GM13976 (cell line): ENCODE measurements at regions not wholly inside any gene's neighbourhood (a gene's known extent, or its start where the extent isn't known, plus 50 kb on each side); places are given as distances from the start of the nearest gene placed in this dataset.
"Not testable (repeated sequence)": the region's sequence is repeated elsewhere in the genome, so short reads cannot be mapped to it uniquely, and the experiment has no call there.

ENCODE experiments used
- DNase-seq: peaks from one replicate; pipeline ENCODE4 v3.0.0; 2012; ENCODE audit warnings: low spot score
- in situ Hi-C: fragments of 300-500 bp; cut with MboI; formaldehyde crosslinking; loops from one replicate; pipeline ENCODE4 v1.12.0; 2022; ENCODE audit warnings: low sequenced_read_pairs, mixed read lengths, inconsistent platforms; ENCODE audit not compliant: unreplicated experiment
- TF ChIP-seq, protein P1 (sequence below): IDR thresholded peaks from 2 replicates; pipeline ENCODE4 v1.5.1; 2012; ENCODE audit warnings: borderline replicate concordance, mild to moderate bottlenecking; ENCODE audit not compliant: insufficient read depth; ENCODE audit errors: extremely low read depth, missing control alignments, control extremely low read depth

DNA sequence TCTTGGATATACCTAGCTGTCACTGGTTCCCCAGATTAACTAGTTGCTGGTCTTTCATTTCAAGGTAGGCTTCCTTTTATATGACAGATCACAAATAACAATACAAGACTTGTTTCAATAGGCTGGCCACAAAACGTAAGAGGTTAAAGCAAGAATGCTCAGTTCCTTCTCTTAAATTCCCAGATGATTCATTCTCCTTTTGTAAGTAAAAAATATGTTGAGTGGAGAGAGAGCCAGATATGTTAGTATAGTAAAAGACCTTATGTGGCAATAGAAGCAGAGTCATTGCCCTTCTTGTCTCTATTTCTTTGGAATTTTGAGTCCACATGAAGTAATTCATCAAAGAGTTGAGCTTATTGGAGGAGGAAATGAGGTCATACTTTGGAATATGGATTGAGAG lies 939.0 kb upstream of the ATXN7L3B start:
- TF ChIP-seq, protein P1, sequence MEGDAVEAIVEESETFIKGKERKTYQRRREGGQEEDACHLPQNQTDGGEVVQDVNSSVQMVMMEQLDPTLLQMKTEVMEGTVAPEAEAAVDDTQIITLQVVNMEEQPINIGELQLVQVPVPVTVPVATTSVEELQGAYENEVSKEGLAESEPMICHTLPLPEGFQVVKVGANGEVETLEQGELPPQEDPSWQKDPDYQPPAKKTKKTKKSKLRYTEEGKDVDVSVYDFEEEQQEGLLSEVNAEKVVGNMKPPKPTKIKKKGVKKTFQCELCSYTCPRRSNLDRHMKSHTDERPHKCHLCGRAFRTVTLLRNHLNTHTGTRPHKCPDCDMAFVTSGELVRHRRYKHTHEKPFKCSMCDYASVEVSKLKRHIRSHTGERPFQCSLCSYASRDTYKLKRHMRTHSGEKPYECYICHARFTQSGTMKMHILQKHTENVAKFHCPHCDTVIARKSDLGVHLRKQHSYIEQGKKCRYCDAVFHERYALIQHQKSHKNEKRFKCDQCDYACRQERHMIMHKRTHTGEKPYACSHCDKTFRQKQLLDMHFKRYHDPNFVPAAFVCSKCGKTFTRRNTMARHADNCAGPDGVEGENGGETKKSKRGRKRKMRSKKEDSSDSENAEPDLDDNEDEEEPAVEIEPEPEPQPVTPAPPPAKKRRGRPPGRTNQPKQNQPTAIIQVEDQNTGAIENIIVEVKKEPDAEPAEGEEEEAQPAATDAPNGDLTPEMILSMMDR: no peak
- DNase-seq: no peak
- in situ Hi-C loops: no loop called here

DNA sequence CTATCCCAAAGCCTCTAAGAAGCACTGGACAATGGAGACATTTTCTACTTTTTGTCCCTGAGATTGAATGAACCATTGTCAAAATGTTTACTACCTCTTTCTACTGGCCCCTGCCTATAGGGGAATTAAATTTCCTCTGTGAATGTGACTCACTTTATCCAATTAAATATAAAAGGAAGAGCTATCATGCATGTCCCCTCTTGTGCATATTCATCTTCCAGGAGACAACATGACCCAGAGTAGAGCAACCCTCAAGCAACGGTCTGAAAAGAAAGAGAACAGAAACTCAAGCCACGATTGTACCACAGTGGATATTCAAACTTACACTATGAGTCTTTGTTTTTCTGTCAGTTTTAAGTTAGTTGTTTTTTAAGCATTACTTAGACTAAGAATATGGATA lies 938.4 kb upstream of the ATXN7L3B start:
- TF ChIP-seq, protein P1: no peak
- in situ Hi-C loops: no loop called here
- no peak for DNase-seq

DNA sequence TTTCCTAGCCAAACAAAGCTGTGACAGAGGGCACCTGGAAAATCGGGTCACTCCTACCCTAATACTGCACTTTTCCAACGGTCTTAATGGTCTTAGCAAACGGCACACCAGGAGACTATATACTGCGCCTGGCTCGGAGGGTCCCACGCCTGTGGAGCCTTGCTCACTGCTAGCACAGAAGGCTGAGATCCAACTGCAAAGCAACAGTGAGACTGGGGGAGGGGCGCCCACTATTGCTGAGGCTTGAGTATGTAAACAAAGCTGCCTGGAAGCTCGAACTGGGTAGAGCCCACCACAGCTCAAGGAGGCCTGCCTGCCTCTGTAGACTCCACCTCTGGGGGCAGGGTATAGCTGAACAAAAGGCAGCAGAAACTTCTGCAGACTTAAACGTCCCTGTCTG lies 931.7 kb upstream of the ATXN7L3B start:
- DNase-seq, in situ Hi-C loops: not testable (repeated sequence)

DNA sequence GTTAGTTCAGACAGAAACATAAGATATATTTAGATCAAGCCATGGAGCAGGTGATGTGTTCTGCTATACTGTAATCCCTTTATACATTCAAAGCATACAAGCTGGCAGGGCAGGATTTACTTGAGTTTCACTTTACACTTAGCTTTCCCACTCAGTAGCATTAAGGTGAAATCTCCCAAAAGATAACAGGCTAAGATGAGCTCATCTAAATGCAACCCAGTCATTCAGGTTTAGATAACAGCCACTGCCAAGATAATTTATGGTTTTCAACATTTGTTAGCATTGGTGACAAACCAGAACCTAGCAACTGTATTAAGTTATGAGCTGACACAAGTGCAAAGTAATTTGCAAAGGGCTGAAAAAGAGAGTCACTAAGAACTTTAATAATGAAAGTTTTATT lies 925.1 kb upstream of the ATXN7L3B start:
- TF ChIP-seq, protein P1: no peak
- in situ Hi-C loops: no loop called here
- no peak for DNase-seq

DNA sequence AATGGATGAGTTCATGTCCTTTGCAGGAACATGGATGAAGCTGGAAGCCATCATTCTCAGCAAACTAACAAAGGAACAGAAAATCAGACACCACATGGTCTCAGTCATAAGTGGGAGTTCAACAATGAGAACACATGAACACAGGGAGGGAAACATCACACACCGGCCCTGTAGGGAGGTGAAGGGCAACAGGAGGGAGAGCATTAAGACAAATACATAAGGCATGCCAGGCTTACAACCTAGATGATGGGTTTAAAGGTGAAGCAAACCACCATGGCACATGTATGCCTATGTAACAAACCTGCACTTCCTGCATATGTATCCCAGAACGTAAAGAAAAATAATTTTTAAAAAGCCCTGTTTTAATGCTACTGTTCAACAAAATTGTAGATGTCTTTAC lies 914.2 kb upstream of the ATXN7L3B start:
- no peak for DNase-seq
- TF ChIP-seq, protein P1: no peak
- in situ Hi-C loops: no loop called here

DNA sequence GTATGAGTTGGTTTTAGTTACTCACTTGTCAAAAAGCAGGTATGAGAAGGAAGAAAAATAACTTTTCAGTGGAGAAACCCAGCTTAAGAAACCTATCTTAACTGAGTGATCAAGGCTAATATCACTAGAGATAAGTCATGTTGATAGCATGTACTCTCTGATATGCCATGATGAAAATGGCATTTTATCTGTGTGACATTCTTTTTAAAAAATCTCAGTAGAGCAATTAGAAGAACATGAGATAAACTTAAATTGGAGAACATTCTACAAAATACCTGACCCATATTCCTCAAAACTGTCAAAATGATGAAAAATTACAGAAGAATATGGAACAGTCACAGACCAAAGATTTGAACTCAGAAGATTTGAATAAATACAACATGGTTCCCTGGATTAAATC lies 912.4 kb upstream of the ATXN7L3B start:
- in situ Hi-C loops: no loop called here
- no peak for DNase-seq
- TF ChIP-seq, protein P1: no peak

DNA sequence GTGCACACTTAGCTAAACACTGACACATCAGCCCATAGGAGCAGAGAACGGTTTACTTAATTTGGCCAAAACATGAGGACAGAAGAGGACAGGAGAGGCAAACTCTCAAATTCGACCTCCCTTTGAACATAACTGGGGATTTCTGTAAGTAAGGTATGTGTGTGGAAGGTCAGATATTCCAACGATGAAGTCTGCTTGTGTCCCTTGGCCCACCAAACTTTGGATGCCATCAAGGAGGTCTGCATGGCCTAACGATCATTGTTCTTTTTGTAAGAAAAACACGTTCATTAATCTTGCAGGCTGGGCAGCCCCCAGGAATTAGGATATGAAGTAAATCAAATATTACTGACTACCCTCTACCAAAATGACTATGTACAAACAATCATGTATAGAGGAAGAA lies 908.5 kb upstream of the ATXN7L3B start:
- in situ Hi-C loops: no loop called here
- TF ChIP-seq, protein P1: no peak
- DNase-seq: no peak
